ENCODE measurements at regions not wholly inside any gene's neighbourhood (a gene's known extent, or its start where the extent isn't known, plus 50 kb on each side); places are given as distances from the start of the nearest gene placed in this dataset.

GRCh38 chr7:155869784-155870076, 57.5 kb upstream of the SHH start:
- TF ChIP-seq, protein P1, sequence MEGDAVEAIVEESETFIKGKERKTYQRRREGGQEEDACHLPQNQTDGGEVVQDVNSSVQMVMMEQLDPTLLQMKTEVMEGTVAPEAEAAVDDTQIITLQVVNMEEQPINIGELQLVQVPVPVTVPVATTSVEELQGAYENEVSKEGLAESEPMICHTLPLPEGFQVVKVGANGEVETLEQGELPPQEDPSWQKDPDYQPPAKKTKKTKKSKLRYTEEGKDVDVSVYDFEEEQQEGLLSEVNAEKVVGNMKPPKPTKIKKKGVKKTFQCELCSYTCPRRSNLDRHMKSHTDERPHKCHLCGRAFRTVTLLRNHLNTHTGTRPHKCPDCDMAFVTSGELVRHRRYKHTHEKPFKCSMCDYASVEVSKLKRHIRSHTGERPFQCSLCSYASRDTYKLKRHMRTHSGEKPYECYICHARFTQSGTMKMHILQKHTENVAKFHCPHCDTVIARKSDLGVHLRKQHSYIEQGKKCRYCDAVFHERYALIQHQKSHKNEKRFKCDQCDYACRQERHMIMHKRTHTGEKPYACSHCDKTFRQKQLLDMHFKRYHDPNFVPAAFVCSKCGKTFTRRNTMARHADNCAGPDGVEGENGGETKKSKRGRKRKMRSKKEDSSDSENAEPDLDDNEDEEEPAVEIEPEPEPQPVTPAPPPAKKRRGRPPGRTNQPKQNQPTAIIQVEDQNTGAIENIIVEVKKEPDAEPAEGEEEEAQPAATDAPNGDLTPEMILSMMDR (IDR thresholded peaks at IDR 0.05), result no peak
- H3K27me3 Mint-ChIP-seq, result peaks cover 2% of the 10 kb centered on the region

DNA sequence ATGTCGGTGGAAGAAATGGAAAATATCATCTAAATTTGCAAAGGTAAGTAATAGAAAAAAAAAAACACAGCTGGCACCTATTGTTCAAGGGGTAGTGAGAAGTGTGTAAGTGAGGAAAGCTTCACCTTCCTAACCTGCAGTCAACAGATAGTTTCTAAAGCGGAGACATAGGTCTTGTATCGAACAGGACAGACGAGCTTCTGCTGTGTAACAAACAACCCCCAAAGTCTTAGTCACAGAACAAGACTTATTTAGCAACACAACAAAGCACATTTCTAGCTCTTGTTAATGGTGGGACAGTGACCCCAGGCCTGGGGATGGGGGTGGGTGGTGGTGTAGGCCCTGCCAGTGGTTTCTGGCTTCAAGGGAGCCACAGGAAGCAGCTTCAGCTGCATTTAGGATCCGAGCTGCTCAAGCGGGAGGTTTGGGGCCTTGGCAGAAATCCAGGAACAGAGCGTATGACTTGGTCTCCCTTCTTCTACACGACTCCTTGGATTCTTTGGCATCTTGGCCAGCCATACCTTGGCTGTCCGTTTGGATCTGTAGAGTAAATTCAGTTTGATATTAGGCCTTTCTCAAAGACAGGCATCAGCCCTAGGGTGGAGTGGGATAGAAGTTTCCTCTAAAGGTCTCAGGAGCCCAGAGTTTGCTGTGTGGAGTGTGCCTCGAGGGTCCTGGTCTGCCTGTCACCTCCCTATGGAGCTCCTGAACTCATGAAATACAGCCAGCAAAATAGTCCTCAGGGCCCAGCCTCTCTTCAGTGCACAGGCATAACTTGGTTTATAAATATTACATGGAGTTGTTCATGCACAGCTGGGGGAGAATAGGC, 56.9 kb upstream of the SHH start:
- ATAC-seq (no peak), DNase-seq (no peak)
- POLR2A ChIA-PET, result no interaction called here
- no peaks in the 10 kb centered on the region for H3K9me3 Mint-ChIP-seq
- H3K36me3 Mint-ChIP-seq (ENCODE audit: low read depth), result no peaks in the 10 kb centered on the region
- intact Hi-C loops (cut with micrococcal nuclease), result no loop called here
- no peaks in the 10 kb centered on the region for H3K4me1 Mint-ChIP-seq (ENCODE audit: low read depth)
- H3K27me3 Mint-ChIP-seq, result peaks cover 2% of the 10 kb centered on the region
- TF ChIP-seq, protein P1 (IDR thresholded peaks at IDR 0.05), result no peak
- CTCF ChIA-PET, result no interaction called here
- no peak overlapping the region for H3K4me3 Mint-ChIP-seq
- H3K27ac Mint-ChIP-seq, result no peak overlapping the region

More at GRCh38 chr7:155869784-155870076, 57.5 kb upstream of the SHH start:
- Mint-ChIP-seq H3K9me3 (no peaks in the 10 kb centered on the region), H3K4me3 (no peak overlapping the region), H3K36me3 (ENCODE audit: low read depth) (no peaks in the 10 kb centered on the region), H3K27ac (no peak overlapping the region), H3K4me1 (ENCODE audit: low read depth) (no peaks in the 10 kb centered on the region)
- ATAC-seq (no peak), DNase-seq (no peak)
- CTCF ChIA-PET, result no interaction called here
- intact Hi-C loops (cut with micrococcal nuclease), result no loop called here
- POLR2A ChIA-PET, result no interaction called here

DNA sequence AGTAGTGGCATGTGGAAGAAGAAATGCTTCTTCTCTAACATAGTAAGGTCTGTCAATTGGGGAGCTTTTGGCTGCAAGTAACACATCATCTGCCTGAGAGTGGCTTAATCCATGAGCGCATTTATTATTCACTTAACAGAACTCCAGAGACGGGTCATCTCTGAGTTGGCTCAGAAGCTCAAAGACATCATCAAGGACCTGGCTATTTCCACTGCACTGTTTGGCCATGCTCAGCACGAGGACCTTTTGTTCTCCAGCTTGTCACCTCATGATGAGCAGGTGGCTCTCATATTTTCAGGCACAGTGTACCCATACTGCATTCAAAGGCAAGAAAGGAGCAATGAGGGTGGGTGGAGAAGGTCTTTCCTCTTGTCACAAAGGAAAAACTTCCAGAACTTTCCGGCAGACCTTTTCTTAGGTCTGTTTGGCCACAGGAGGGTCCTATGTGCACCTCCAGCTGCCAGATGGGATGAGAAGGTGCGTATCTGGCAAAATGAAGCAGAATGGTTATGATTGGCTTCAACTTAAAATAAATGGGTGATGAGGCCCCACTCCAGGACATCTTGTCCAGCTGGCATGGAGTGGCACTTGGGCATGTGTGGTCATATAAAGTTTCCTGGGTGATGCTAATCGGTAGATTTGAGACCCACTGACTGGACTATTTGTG, 55.6 kb upstream of the SHH start:
- H3K27ac Mint-ChIP-seq, result no peak overlapping the region
- POLR2A ChIA-PET, result no interaction called here

DNA sequence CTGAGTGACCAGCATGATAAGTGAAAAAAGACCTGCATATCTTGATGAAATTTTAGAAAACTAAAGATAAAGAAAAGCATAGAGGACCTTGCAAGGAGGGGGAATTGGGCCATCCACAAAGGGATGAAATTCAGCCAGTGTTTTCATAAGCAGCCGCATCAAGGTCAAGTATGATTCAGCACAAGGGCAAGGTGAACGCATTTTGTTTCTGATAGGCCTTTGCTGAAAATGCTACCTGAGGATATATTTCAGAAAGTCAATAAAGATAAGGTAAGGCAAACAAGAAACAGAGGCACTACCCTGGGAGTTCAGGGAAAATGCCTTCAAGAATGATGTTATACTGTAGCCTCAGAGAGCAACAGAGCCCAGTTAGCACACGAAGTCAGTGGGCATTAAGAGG, 55.0 kb upstream of the SHH start:
- TF ChIP-seq, protein P1 (IDR thresholded peaks at IDR 0.05), result no peak
- H3K4me3 Mint-ChIP-seq, result no peak overlapping the region
- no peaks in the 10 kb centered on the region for H3K4me1 Mint-ChIP-seq (ENCODE audit: low read depth)
- peaks cover 2% of the 10 kb centered on the region for H3K27me3 Mint-ChIP-seq
- ChIA-PET CTCF (no interaction called here), POLR2A (no interaction called here)
- DNase-seq (no peak), ATAC-seq (no peak)
- no peak overlapping the region for H3K27ac Mint-ChIP-seq
- intact Hi-C loops (cut with micrococcal nuclease), result no loop called here
- no peaks in the 10 kb centered on the region for H3K9me3 Mint-ChIP-seq
- no peaks in the 10 kb centered on the region for H3K36me3 Mint-ChIP-seq (ENCODE audit: low read depth)

More for the DNA sequence above, 55.6 kb upstream of the SHH start:
- CTCF ChIA-PET, result no interaction called here
- TF ChIP-seq, protein P1 (IDR thresholded peaks at IDR 0.05), result no peak
- no peak for DNase-seq
- Mint-ChIP-seq H3K27me3 (peaks cover 2% of the 10 kb centered on the region), H3K4me1 (ENCODE audit: low read depth) (no peaks in the 10 kb centered on the region), H3K36me3 (ENCODE audit: low read depth) (no peaks in the 10 kb centered on the region), H3K9me3 (no peaks in the 10 kb centered on the region), H3K4me3 (no peak overlapping the region)
- intact Hi-C loops (cut with micrococcal nuclease), result no loop called here
- no peak for ATAC-seq

- Mint-ChIP-seq H3K27ac (no peak overlapping the region), H3K4me3 (no peak overlapping the region), H3K9me3 (no peaks in the 10 kb centered on the region), H3K36me3 (ENCODE audit: low read depth) (no peaks in the 10 kb centered on the region), H3K4me1 (ENCODE audit: low read depth) (no peaks in the 10 kb centered on the region), H3K27me3 (peaks cover 3% of the 10 kb centered on the region)
- ChIA-PET POLR2A (interaction anchor here (1.1 kb wide), 1 partner anchor 328 kb away, joined by 7 read pairs; no protein-coding TSS in a partner anchor), CTCF (no interaction called here)
- intact Hi-C loops (cut with micrococcal nuclease), result no loop called here
- DNase-seq, result no peak
- no peak for ATAC-seq
- TF ChIP-seq, protein P1 (IDR thresholded peaks at IDR 0.05), result no peak
Measured at GRCh38 chr7:155865830-155866525, 53.7 kb upstream of the SHH start.
